NT2/D1 (cell line): ENCODE measurements at regions not wholly inside any gene's neighbourhood (a gene's known extent, or its start where the extent isn't known, plus 50 kb on each side); places are given as distances from the start of the nearest gene placed in this dataset.

ENCODE experiments used
- DNase-seq: peaks from one replicate; pipeline ENCODE4 v3.0.0-alpha.2; 2011; ENCODE audit warnings: low read depth, low spot score
- H3K27me3 ChIP-seq: 2 replicates; pipeline ENCODE4 v1.6.0; 2011; ENCODE audit warnings: mild to moderate bottlenecking; ENCODE audit not compliant: insufficient read length, insufficient read depth
- H3K36me3 ChIP-seq: 2 replicates; pipeline ENCODE4 v1.6.1; 2011; ENCODE audit warnings: mild to moderate bottlenecking, low read length, mixed read lengths; ENCODE audit not compliant: insufficient read depth, insufficient read length
- H3K4me1 ChIP-seq: 2 replicates; pipeline ENCODE4 v1.5.1; 2011; ENCODE audit not compliant: insufficient read depth, insufficient read length
- H3K4me3 ChIP-seq: 2 replicates; pipeline ENCODE4 v1.5.1; 2011; ENCODE audit warnings: low read depth; ENCODE audit not compliant: insufficient read length
- H3K9ac ChIP-seq: 2 replicates; pipeline ENCODE4 v1.6.0; 2011; ENCODE audit warnings: low read depth; ENCODE audit not compliant: insufficient read length
- H3K9me3 ChIP-seq: 2 replicates; pipeline ENCODE4 v1.5.1; 2011; ENCODE audit warnings: mild to moderate bottlenecking, low read length; ENCODE audit not compliant: insufficient read depth
- SUZ12 ChIP-seq: IDR thresholded peaks from 2 replicates; pipeline ENCODE4 v1.6.1; 2011; ENCODE audit not compliant: insufficient read length, insufficient read depth; ENCODE audit errors: extremely low read depth
- YY1 ChIP-seq: IDR thresholded peaks from 2 replicates; pipeline ENCODE4 v1.6.1; 2011; ENCODE audit not compliant: insufficient read length, insufficient read depth
- ZNF274 ChIP-seq: IDR thresholded peaks from 2 replicates; pipeline ENCODE4 v1.6.1; 2011; ENCODE audit warnings: mild to moderate bottlenecking, low read depth, low read length

- no peaks in the 10 kb centered on the region; the same call in 1 of the 2 replicates for H3K9me3 ChIP-seq
- no peaks in the 10 kb centered on the region for H3K27me3 ChIP-seq
- DNase-seq, result no peak
- H3K9ac ChIP-seq, result no peak overlapping the region
- no peak overlapping the region for H3K4me3 ChIP-seq
- H3K4me1 ChIP-seq, result no peaks in the 10 kb centered on the region
- H3K36me3 ChIP-seq, result no peaks in the 10 kb centered on the region
- TF ChIP-seq ZNF274 (no peak), YY1 (no peak), SUZ12 (no peak)
Measured at GRCh38 chr2:122523981-122524380, 768.5 kb downstream of the TSN start.

GRCh38 chr2:122525336-122525735 lies 769.9 kb downstream of the TSN start:
- no peaks in the 10 kb centered on the region for H3K36me3 ChIP-seq
- no peak for DNase-seq
- no peaks in the 10 kb centered on the region for H3K4me1 ChIP-seq
- no peaks in the 10 kb centered on the region for H3K9me3 ChIP-seq
- no peaks in the 10 kb centered on the region for H3K27me3 ChIP-seq
- TF ChIP-seq ZNF274 (no peak), YY1 (no peak), SUZ12 (no peak)
- H3K4me3 ChIP-seq, result no peak overlapping the region
- no peak overlapping the region for H3K9ac ChIP-seq

- no peak for DNase-seq
- TF ChIP-seq ZNF274, result no peak
- H3K9ac ChIP-seq, result no peak overlapping the region
- H3K4me1 ChIP-seq, result no peaks in the 10 kb centered on the region
- no peak overlapping the region for H3K4me3 ChIP-seq
- no peaks in the 10 kb centered on the region for H3K36me3 ChIP-seq
- no peaks in the 10 kb centered on the region for H3K9me3 ChIP-seq
- H3K27me3 ChIP-seq, result no peaks in the 10 kb centered on the region
Measured at GRCh38 chr2:122528061-122528460, 772.6 kb downstream of the TSN start.

- no peak for DNase-seq
- no peak for TF ChIP-seq YY1
- no peak for TF ChIP-seq SUZ12
- no peak for TF ChIP-seq ZNF274
Measured at GRCh38 chr2:122528958-122529705, 773.7 kb downstream of the TSN start.

GRCh38 chr2:122530814-122531213 lies 775.4 kb downstream of the TSN start:
- H3K27me3 ChIP-seq, result no peaks in the 10 kb centered on the region
- no peaks in the 10 kb centered on the region for H3K36me3 ChIP-seq
- H3K4me3 ChIP-seq, result no peak overlapping the region
- TF ChIP-seq ZNF274 (no peak), SUZ12 (no peak), YY1 (no peak)
- no peaks in the 10 kb centered on the region for H3K4me1 ChIP-seq
- no peaks in the 10 kb centered on the region for H3K9me3 ChIP-seq
- no peak for DNase-seq
- H3K9ac ChIP-seq, result no peak overlapping the region

More at GRCh38 chr2:122528958-122529705, 773.7 kb downstream of the TSN start:
- no peaks in the 10 kb centered on the region for H3K36me3 ChIP-seq
- H3K9me3 ChIP-seq, result no peaks in the 10 kb centered on the region
- H3K4me3 ChIP-seq, result no peak overlapping the region
- no peaks in the 10 kb centered on the region for H3K4me1 ChIP-seq
- no peaks in the 10 kb centered on the region for H3K27me3 ChIP-seq
- no peak overlapping the region for H3K9ac ChIP-seq

DNA sequence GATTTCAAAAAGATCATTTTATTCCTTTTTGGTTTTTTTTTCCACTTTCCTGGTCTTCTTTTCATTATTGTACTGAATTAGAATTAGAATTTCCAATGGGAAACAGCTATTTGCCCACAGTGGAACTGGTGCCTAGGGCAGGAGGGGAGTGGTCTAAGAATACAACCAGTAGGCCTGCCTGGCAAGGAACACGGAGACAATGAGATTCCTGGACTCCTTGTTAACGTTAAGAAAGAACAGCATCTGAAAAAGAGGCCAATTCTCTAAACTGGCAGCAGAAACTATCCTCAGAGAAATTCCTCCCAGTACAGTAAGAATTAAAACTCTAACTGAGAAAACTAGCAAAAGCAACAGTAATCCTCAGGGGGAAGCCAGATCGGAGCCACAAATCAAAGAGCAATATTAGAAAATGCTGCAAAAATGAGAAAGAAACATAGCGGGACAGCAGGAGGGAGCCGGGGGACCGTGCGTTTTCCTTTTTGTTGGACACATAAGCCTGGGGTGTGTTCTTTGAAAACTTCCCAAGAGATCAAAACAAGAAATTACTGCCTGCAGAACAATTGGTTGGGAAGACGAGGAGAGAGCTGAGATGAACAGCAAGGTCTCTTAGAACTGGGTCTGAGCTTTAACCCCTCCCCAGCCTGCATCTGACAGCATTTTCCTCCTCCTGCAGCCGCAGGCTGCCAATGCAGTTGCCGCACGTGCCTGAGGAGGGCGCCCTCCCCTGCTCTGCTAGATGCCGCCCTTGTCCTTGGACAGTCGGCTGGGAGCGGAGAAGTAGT lies 776.0 kb downstream of the TSN start:
- no peaks in the 10 kb centered on the region for H3K9me3 ChIP-seq
- no peak overlapping the region for H3K9ac ChIP-seq
- DNase-seq, result peak; percentile 61
- no peaks in the 10 kb centered on the region for H3K4me1 ChIP-seq
- H3K27me3 ChIP-seq, result no peaks in the 10 kb centered on the region
- no peaks in the 10 kb centered on the region for H3K36me3 ChIP-seq
- TF ChIP-seq ZNF274, result no peak
- no peak for TF ChIP-seq SUZ12
- no peak for TF ChIP-seq YY1
- H3K4me3 ChIP-seq, result no peak overlapping the region

DNA sequence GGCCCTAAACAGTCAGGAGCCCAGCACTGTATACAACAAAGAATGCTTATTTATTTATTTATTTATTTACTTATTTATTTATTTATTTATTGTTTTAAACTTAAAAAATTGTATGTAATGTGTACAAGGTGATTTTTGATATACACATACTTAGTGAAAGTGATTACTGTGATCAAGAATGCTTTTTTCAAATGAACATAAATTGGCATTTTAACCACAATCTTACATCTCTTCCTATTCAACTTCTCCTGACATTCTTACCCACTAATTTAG lies 776.6 kb downstream of the TSN start:
- Histone ChIP-seq H3K36me3 (no peaks in the 10 kb centered on the region), H3K9me3 (no peaks in the 10 kb centered on the region), H3K4me3 (no peak overlapping the region), H3K27me3 (no peaks in the 10 kb centered on the region), H3K4me1 (no peaks in the 10 kb centered on the region), H3K9ac (no peak overlapping the region)
- no peak for DNase-seq
- TF ChIP-seq ZNF274 (no peak), YY1 (no peak), SUZ12 (no peak)
